GM12878 (cell line): ENCODE measurements at regions not wholly inside any gene's neighbourhood (a gene's known extent, or its start where the extent isn't known, plus 50 kb on each side); places are given as distances from the start of the nearest gene placed in this dataset.

ENCODE experiments used
- ATAC-seq: fragments of 200-7000 bp; cut with Tn5 transposase; 3 replicates; pipeline ENCODE4 v1.9.1; 2020; ENCODE audit warnings: mild to moderate bottlenecking, moderate library complexity
- BruUV-seq: library from RNA; stranded (reverse); fragments of 400-500 nt; replicated peaks from 2 replicates; lab custom pipeline; 2021; lab: Mats Ljungman, UMichigan
- CTCF ChIA-PET: fragments of 300-600 bp; sonication (Branson Sonifier 250); formaldehyde crosslinking; extraction: SDS; loops from one replicate; lab custom pipeline; 2021; ENCODE audit warnings: inconsistent platforms; lab: Yijun Ruan, JAX
- POLR2A ChIA-PET: fragments of 350-600 bp; formaldehyde crosslinking; extraction: SDS; loops from one replicate; lab custom pipeline; 2021; ENCODE audit warnings: inconsistent platforms; lab: Charles Lee
- RAD21 ChIA-PET: fragments of 300-600 bp; sonication (Branson Sonifier 250); formaldehyde crosslinking; loops from one replicate; lab custom pipeline; 2023; ENCODE audit warnings: antibody characterized with exemption; ENCODE audit not compliant: unreplicated experiment; lab: Charles Lee
- SMC1A ChIA-PET: fragments of 300-600 bp; sonication (Branson Sonifier 250); formaldehyde crosslinking; loops from one replicate; lab custom pipeline; 2023; ENCODE audit not compliant: unreplicated experiment, uncharacterized antibody; lab: Charles Lee
- DNase-seq: peaks from one replicate; pipeline ENCODE4 v3.0.0-alpha.2; 2011; ENCODE audit warnings: low read depth, low spot score
- FAIRE-seq: peaks from 3 replicates; lab custom pipeline; 2011; peaks lifted over from hg19 to GRCh38; lab: Jason Lieb, UNC
- H2AFZ ChIP-seq: 2 replicates; pipeline ENCODE4 v1.6.0; 2011; ENCODE audit warnings: low read depth, low read length, control low read depth; ENCODE audit not compliant: control insufficient read depth
- H3K27ac ChIP-seq: 2 replicates; pipeline ENCODE4 v1.5.1; 2011; ENCODE audit warnings: control low read depth; ENCODE audit not compliant: control insufficient read depth, insufficient read depth
- H3K27me3 ChIP-seq, 2 experiments: replicated peaks in 1 of 2; 2 replicates each; pipeline versions ENCODE4 v1.6.0 to v1.6.1; 2011; ENCODE audit warnings: low read length in 1 of 2; ENCODE audit not compliant: control insufficient read depth in 2 of 2, insufficient read depth in 2 of 2
- H3K36me3 ChIP-seq, 2 experiments: 2 replicates each; pipeline ENCODE4 v1.5.1; 2011; ENCODE audit warnings: low read length in 1 of 2; ENCODE audit not compliant: control insufficient read depth in 2 of 2, insufficient read depth in 2 of 2
- H3K4me1 ChIP-seq: 2 replicates; pipeline ENCODE4 v1.6.1; 2011; ENCODE audit warnings: mild to moderate bottlenecking, low read length, moderate library complexity, mixed read lengths; ENCODE audit not compliant: control insufficient read depth, insufficient read depth
- H3K4me2 ChIP-seq: 2 replicates; pipeline ENCODE4 v1.6.0; 2011; ENCODE audit warnings: control low read depth; ENCODE audit not compliant: control insufficient read depth, insufficient read depth
- H3K4me3 ChIP-seq: fragments of 200-600 bp; sonication (generic); 2 replicates; pipeline ENCODE4 v1.5.1; 2016
- H3K79me2 ChIP-seq: 2 replicates; pipeline ENCODE4 v1.6.0; 2011; ENCODE audit warnings: low read length; ENCODE audit not compliant: control insufficient read depth, insufficient read depth
- H3K9ac ChIP-seq: 2 replicates; pipeline ENCODE4 v1.8.0; 2011; ENCODE audit warnings: low read length, control low read depth, mixed read lengths; ENCODE audit not compliant: control insufficient read depth, insufficient read depth
- H3K9me3 ChIP-seq: replicated peaks from 3 replicates; pipeline ENCODE4 v1.5.1; 2011; ENCODE audit warnings: mild to moderate bottlenecking, low read length; ENCODE audit not compliant: control insufficient read depth, insufficient read depth
- H4K20me1 ChIP-seq: 2 replicates; pipeline ENCODE4 v1.6.0; 2011; ENCODE audit not compliant: control insufficient read depth, insufficient read depth
- ATF7 ChIP-seq: fragments of 450-650 bp; IDR thresholded peaks from 2 replicates; pipeline ENCODE4 v1.6.1; 2016; ENCODE audit warnings: low read depth, mild to moderate bottlenecking
- CBX5 ChIP-seq: sonication (generic); IDR thresholded peaks from 2 replicates; pipeline ENCODE4 v1.6.1; 2016; ENCODE audit warnings: low read depth, moderate library complexity, mild to moderate bottlenecking, inconsistent platforms
- EP300 ChIP-seq, 2 experiments: fragments of 150-350 bp in 1 of 2; IDR thresholded peaks; 2 replicates each; pipeline ENCODE4 v1.6.1; 2011 to 2012; ENCODE audit warnings: low read depth in 2 of 2, low read length in 2 of 2, borderline replicate concordance in 1 of 2, improper control_type of control experiment in 1 of 2, inconsistent platforms in 1 of 2; ENCODE audit not compliant: control insufficient read depth in 1 of 2
- HDAC2 ChIP-seq: fragments of 200-600 bp; sonication (generic); IDR thresholded peaks from 2 replicates; pipeline ENCODE4 v1.6.1; 2017
- KDM1A ChIP-seq: fragments of 200-600 bp; sonication (generic); IDR thresholded peaks from 2 replicates; pipeline ENCODE4 v1.6.1; 2016; ENCODE audit warnings: borderline replicate concordance
- MEF2B ChIP-seq: fragments of 450-650 bp; IDR thresholded peaks from 2 replicates; pipeline ENCODE4 v1.6.1; 2018; ENCODE audit warnings: mild to moderate bottlenecking, moderate library complexity; ENCODE audit not compliant: partially characterized antibody, poor library complexity, severe bottlenecking
- MTA2 ChIP-seq: fragments of 450-650 bp; IDR thresholded peaks from 2 replicates; pipeline ENCODE4 v1.6.1; 2016; ENCODE audit warnings: low read depth, mild to moderate bottlenecking, moderate library complexity
- PAX5 ChIP-seq: IDR thresholded peaks from 2 replicates; pipeline ENCODE4 v1.6.1; 2011; ENCODE audit warnings: low read depth, low read length, borderline replicate concordance
- POU2F2 ChIP-seq: IDR thresholded peaks from 3 replicates; pipeline ENCODE4 v1.6.1; 2011; ENCODE audit warnings: low read depth, mild to moderate bottlenecking, low read length, borderline replicate concordance
- RBBP5 ChIP-seq: fragments of 200-600 bp; sonication (generic); conservative IDR thresholded peaks from 2 replicates; pipeline ENCODE4 v1.6.1; 2016
- SMARCA5 ChIP-seq: fragments of 450-650 bp; IDR thresholded peaks from 2 replicates; pipeline ENCODE4 v1.6.1; 2017; ENCODE audit warnings: mild to moderate bottlenecking
- SPI1 ChIP-seq: IDR thresholded peaks from 2 replicates; pipeline ENCODE4 v1.6.1; 2011; ENCODE audit warnings: low read depth, mild to moderate bottlenecking, low read length, moderate library complexity, borderline replicate concordance; ENCODE audit not compliant: insufficient read depth
- TCF12 ChIP-seq: IDR thresholded peaks from 2 replicates; pipeline ENCODE4 v1.6.1; 2011; ENCODE audit warnings: low read depth, mild to moderate bottlenecking, low read length
- WRNIP1 ChIP-seq: IDR thresholded peaks from 2 replicates; pipeline ENCODE4 v1.6.1; 2011; ENCODE audit warnings: low read depth, low read length, improper control_type of control experiment, borderline replicate concordance
- in situ Hi-C: fragments of 300-500 bp; cut with MboI; formaldehyde crosslinking; loops from 9 replicates; pipeline ENCODE4 v1.14.3; 2018; ENCODE audit warnings: mixed read lengths
- intact Hi-C: fragments of 100-400 bp; cut with micrococcal nuclease; formaldehyde crosslinking; loops from one replicate; pipeline ENCODE4 v1.14.2; 2022; ENCODE audit not compliant: unreplicated experiment
- TF ChIP-seq, protein P1 (sequence below): IDR thresholded peaks from 2 replicates; pipeline ENCODE4 v1.6.1; 2011; ENCODE audit warnings: borderline replicate concordance, low read depth, mild to moderate bottlenecking, moderate library complexity, low read length; ENCODE audit not compliant: insufficient read depth, poor library complexity, severe bottlenecking
- TF ChIP-seq, protein P2 (sequence below): fragments of 450-650 bp; IDR thresholded peaks from 2 replicates; pipeline ENCODE4 v1.6.1; 2014; ENCODE audit warnings: mild to moderate bottlenecking
- TF ChIP-seq, protein P3 (sequence below): fragments of 450-650 bp; conservative IDR thresholded peaks from 2 replicates; pipeline ENCODE4 v1.6.1; 2017; ENCODE audit warnings: mild to moderate bottlenecking, moderate library complexity

DNA sequence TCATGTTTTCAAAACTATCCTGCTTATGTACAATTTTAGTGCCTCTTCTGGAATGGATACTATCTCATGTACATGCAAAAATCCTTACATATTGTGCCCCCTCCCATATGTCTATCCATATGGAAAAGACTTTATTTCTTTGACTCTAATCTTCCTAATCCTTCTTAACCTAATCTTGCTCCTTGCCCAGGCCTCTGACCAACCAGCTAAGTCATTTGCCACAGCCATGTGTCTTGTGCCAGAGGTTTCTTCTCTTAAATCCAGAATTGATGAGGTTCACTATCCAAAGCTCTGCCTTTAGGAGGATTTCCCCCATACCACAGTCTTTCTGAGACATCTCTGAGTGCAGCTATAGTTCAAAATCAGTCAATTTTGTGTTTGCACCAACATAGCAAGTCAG is 68.9 kb upstream of the RNF180 start:
- ChIA-PET POLR2A (no interaction called here), RAD21 (no interaction called here), SMC1A (no interaction called here), CTCF (interaction anchor here (0.5 kb wide), 1 partner anchor 555 kb away, joined by 3 read pairs; no protein-coding TSS in a partner anchor)
- Histone ChIP-seq H2AFZ (no peak overlapping the region), H3K4me2 (no peak overlapping the region), H3K27me3 (no peaks in the 10 kb centered on the region), H3K4me3 (no peak overlapping the region), H3K27ac (no peak overlapping the region), H3K4me1 (no peaks in the 10 kb centered on the region), H3K9me3 (no peaks in the 10 kb centered on the region), H3K9ac (no peak overlapping the region), H4K20me1 (no peaks in the 10 kb centered on the region), H3K36me3 (no peaks in the 10 kb centered on the region), H3K79me2 (no peaks in the 10 kb centered on the region)
- ATAC-seq (no peak), DNase-seq (no peak), FAIRE-seq (no peak)
- no TSS peak for BruUV-seq
- intact Hi-C loops: no loop called here
- in situ Hi-C loops: no loop called here
- TF ChIP-seq WRNIP1 (no peak), KDM1A (no peak), PAX5 (no peak), TCF12 (no peak), SMARCA5 (no peak), EP300 (IDR thresholded peaks at IDR 0.05; ENCODE audit: borderline replicate concordance in 1 of 2, control insufficient read depth in 1 of 2, low read depth in 2 of 2, low read length in 2 of 2) (no peak), POU2F2 (no peak), MTA2 (no peak), ATF7 (no peak), CBX5 (no peak), RBBP5 (no peak), MEF2B (no peak), HDAC2 (no peak), SPI1 (no peak)
- TF ChIP-seq, protein P1, sequence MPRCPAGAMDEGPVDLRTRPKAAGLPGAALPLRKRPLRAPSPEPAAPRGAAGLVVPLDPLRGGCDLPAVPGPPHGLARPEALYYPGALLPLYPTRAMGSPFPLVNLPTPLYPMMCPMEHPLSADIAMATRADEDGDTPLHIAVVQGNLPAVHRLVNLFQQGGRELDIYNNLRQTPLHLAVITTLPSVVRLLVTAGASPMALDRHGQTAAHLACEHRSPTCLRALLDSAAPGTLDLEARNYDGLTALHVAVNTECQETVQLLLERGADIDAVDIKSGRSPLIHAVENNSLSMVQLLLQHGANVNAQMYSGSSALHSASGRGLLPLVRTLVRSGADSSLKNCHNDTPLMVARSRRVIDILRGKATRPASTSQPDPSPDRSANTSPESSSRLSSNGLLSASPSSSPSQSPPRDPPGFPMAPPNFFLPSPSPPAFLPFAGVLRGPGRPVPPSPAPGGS: no peak
- TF ChIP-seq, protein P2, sequence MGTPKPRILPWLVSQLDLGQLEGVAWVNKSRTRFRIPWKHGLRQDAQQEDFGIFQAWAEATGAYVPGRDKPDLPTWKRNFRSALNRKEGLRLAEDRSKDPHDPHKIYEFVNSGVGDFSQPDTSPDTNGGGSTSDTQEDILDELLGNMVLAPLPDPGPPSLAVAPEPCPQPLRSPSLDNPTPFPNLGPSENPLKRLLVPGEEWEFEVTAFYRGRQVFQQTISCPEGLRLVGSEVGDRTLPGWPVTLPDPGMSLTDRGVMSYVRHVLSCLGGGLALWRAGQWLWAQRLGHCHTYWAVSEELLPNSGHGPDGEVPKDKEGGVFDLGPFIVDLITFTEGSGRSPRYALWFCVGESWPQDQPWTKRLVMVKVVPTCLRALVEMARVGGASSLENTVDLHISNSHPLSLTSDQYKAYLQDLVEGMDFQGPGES: no peak
- TF ChIP-seq, protein P3, sequence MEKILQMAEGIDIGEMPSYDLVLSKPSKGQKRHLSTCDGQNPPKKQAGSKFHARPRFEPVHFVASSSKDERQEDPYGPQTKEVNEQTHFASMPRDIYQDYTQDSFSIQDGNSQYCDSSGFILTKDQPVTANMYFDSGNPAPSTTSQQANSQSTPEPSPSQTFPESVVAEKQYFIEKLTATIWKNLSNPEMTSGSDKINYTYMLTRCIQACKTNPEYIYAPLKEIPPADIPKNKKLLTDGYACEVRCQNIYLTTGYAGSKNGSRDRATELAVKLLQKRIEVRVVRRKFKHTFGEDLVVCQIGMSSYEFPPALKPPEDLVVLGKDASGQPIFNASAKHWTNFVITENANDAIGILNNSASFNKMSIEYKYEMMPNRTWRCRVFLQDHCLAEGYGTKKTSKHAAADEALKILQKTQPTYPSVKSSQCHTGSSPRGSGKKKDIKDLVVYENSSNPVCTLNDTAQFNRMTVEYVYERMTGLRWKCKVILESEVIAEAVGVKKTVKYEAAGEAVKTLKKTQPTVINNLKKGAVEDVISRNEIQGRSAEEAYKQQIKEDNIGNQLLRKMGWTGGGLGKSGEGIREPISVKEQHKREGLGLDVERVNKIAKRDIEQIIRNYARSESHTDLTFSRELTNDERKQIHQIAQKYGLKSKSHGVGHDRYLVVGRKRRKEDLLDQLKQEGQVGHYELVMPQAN: no peak
